GM13976 (cell line): ENCODE measurements at regions not wholly inside any gene's neighbourhood (a gene's known extent, or its start where the extent isn't known, plus 50 kb on each side); places are given as distances from the start of the nearest gene placed in this dataset.

ENCODE experiments used
- DNase-seq: peaks from one replicate; pipeline ENCODE4 v3.0.0; 2012; ENCODE audit warnings: low spot score
- CTCF ChIP-seq: IDR thresholded peaks from 2 replicates; pipeline ENCODE4 v1.5.1; 2012; ENCODE audit warnings: borderline replicate concordance, mild to moderate bottlenecking; ENCODE audit not compliant: insufficient read depth; ENCODE audit errors: extremely low read depth, missing control alignments, control extremely low read depth
- in situ Hi-C: fragments of 300-500 bp; cut with MboI; formaldehyde crosslinking; loops from one replicate; pipeline ENCODE4 v1.12.0; 2022; ENCODE audit warnings: low sequenced_read_pairs, mixed read lengths, inconsistent platforms; ENCODE audit not compliant: unreplicated experiment

GRCh38 chr2:176991411-176991810 is 221.2 kb upstream of the HNRNPA3 start:
- no peak for DNase-seq
- no peak for TF ChIP-seq CTCF
- in situ Hi-C loops = no loop called here

DNA sequence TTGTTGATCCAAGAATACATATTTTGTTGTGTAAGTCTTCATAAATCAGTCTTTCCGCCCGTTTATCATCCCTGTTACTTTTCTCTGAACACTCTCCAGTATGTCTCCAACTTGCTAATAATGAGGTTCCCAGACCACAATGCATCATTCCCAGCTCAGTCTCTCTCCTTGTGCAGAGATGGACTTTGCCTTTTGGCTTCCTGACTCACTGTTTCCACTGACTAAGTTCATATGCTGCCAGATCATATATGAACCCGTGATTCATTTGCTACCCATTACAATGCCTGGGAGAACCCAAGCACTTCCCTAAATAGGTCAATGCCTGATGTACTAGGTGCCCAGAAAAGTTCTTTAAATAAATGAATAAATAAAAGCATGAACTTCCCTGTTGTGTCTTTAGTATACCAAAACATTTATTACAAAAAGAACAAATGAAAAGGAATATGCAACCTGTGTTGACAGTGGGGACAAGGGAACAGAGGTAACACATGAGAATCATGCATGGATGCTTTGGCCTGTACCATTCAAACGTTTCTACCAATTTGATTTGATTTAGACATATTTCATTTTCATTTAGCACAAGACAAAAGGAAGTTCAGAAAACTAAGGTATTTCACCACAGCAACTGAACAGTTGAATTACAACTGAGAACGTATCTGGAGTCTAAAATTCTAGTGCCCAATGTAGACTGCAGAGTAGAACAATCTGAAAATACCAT is 215.4 kb upstream of the HNRNPA3 start:
- DNase-seq = peak; percentile 15
- TF ChIP-seq CTCF = no peak
- in situ Hi-C loops = no loop called here

GRCh38 chr2:176997792-176998169 is 214.8 kb upstream of the HNRNPA3 start:
- in situ Hi-C loops = no loop called here
- TF ChIP-seq CTCF = no peak
- no peak for DNase-seq

DNA sequence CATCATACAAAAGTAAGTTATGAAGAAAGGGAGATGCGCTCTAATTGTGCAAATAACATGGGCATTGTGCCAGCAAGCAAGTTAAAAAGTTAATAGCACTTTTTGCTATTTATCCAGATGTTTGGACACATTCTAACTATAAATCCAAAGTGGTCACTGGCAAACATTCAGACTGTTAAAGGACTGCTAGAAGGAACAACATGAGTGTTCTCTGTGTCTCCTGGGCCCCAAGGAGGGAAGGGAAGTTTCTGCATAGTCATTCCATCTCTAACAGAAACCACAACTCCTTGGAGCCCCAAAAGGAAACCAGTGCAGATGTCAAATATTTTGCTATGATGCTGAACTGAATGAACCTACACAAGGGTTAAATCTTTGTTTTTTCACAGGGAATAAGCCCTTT is 213.3 kb upstream of the HNRNPA3 start:
- DNase-seq = no peak
- no peak for TF ChIP-seq CTCF
- in situ Hi-C loops = no loop called here

DNA sequence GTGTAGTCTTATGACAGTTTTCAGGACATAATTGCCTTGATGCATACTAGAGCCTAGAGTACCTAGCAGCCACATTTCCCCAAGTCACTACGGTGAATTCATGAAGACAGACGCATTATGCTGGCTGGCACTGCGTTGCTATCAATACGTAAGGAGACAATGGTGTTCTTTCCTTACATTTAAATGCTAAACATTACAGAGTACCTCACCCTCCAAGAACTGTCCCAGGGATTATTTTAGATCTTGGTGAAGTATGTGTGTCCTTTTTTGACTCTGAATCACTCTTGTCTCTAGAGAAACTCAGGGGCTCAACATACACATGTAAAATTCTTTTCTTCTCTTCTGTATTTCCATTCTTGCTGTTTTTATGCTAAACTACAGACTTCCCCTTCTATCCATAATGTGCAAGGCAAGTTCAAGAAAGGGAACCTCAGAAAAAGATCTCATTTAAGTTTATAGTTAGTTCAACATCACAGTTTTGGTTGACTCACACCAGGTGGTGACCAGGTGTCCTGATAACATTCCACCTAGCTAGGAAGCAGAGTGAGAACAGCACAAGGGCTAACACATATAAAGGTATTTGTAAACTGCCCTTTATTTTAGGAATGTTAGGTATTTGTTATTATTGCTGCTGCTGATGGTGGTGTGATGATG is 212.4 kb upstream of the HNRNPA3 start:
- no peak for TF ChIP-seq CTCF

GRCh38 chr2:177000715-177001072 is 211.9 kb upstream of the HNRNPA3 start:
- DNase-seq = no peak
- in situ Hi-C loops = no loop called here
- TF ChIP-seq CTCF = no peak

More for the DNA sequence above, 212.4 kb upstream of the HNRNPA3 start:
- in situ Hi-C loops = no loop called here
- no peak for DNase-seq
